DMS79 treated with DMSO at 0.1 percent for 48 hours (cell line): ENCODE measurements at regions not wholly inside any gene's neighbourhood (a gene's known extent, or its start where the extent isn't known, plus 50 kb on each side); places are given as distances from the start of the nearest gene placed in this dataset.

Experiments used
- DNase-seq: peaks from one replicate; lab custom pipeline; 2025; lab: John Stamatoyannopoulos, UW

DNA sequence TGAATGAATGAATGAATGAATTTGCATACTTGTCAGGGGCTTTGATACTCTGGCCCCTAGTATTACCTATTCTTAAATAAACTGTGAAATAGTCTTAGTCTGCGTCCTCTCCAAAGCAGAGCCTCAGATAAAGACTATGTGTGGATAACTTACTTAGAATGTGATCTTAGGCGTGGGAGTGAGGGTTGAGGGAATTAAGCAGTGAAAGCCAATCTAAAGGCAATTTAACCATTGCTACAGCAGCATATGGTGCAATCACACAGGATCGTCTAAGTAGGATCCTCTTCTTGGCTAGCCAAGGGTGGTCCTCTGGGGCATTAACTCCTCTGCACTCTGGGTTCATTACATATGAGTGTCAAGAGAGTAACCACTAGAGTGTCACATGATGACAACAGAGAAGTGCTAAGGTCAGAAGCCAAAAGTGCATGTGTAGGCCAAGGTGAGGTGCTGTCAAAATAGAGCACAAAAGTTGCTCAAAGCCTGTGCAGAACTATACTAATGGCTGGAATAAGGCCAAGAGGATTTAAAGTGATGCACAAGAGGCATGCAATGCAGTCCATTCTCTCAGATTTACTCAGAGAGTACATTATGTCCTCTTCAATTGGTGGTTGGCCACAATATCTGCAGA, 274.4 kb upstream of the SEMA6A start:
- no peak for DNase-seq

DNA sequence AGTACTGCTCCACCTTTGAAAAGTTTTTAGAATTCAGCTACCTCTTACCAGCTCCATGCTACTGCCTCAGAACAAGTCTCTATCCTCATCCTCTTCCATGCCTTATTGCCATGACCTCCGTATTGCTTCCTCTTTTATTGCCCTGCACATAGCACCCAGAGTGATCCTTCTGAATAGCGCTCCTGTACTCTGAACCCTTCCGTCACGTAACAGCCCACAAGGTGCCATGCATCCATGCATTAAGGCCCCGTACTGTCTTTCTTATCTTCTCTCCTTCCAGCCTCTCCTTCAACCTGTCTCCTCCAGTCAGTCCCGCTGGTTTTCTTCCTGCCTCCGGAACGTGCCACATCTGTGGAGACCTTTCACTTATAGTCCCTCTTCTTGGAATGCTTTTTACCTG, 273.3 kb upstream of the SEMA6A start:
- DNase-seq: no peak

DNA sequence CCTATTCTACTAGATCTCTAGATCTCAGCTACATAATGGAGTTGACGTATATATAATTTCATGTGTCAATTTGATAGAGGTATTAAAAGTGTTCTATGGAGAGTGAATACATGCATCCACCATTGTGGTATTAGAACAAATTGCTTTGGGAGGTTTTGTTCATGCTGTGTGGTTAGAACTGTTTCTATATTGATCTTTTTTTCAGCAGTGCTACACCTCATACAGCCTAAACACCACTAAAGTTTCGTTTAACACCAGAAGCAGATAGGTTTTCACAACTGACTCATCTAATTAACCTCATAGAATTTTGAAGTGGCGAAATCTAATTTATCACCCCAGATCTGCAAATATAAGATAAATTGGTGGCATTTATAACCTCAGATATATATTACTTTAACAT, 269.4 kb upstream of the SEMA6A start:
- no peak for DNase-seq

DNA sequence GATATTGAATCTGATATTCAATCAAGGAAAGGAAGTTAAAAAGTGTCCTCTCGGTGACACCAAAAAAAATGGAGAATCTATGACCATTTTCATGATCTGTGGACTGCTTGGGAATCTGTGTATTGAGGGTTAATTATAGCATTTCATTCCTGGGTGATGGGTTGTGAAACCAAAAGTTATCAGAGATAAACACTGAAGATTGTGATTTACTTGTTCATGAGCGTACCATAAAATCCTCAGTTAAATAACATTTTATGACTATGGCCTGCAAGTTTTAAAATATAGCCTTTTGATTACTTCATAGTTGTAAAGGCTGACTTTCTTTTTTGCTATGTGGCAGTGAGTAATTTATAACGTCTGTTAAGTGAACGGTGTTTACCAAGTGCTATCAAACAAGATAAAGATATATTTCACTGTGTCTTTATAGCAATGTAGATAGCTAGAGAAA, 267.9 kb upstream of the SEMA6A start:
- DNase-seq: no peak

DNA sequence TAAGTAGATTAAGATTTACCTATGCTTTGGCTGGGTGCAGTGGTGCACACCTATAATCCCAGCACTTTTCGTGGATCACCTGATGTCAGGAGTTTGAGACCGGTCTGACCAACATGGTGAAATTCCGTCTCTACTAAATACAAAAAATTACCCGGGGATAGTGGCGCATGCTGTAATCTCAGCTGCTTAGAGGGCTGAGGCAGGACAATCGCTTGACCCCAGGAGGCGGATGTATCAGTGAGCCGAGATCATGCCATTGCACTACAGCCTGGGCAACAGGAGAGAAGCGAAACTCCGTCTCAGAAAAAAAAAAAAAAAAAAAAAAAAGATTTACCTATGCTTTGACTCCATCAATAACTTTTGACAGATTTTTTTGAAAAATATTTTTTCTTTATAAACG, 267.1 kb upstream of the SEMA6A start:
- DNase-seq: no peak

DNA sequence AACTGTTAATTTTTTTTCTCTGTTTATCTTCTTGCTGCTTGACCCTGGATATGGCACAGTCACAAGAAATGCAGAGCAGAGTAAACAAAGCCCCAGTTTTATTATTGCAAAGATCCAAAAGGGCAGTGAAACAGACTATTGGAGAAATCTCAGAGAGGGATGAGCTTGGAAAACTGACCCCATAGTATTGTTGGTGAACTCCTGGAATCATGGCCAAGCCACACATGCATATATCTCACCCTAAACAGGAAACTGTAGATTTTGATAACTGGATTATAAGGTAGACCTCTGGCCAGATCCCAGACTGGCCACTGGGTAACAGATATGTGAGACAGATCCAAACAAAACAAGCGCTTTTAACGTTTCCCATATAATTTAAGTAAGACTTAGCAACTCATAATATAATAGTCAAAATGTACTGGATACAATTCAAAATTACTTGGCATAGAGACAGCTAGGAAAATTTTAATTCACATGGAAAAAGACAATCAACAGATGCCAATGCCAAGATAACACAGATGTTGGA, 263.5 kb upstream of the SEMA6A start:
- DNase-seq: no peak

DNA sequence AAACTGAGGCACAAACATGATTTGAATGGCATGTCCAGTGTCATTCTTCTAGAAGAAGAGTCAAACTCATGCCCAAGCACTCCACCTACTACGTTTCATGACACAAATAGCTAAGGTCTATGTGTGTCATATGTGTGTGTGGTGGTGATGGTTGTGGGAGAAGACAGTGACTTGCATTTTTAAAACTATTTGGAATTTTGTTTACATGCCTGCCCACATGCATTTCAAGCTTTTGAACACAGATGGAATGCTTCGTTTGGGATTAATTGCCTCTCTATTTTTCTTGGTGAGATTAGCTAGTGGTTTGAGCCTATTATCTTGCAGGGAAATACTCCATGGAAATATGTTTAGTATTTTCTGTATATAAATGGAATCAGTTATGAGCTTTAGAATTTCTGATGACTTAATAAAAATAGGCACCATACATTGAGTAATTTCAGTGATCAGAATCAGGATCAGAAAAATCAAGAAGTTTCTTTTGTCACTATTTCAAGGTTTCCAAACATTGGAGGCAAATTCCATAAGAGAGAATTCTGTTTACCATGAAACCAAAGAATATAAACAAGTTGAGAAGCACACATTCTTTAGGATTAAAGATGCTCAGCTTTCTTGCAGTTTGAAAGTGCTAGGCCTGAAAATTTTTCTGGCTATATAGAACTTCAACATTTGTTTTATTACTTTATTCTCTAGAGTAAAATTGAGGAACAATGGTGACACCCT, 260.3 kb upstream of the SEMA6A start:
- no peak for DNase-seq

DNA sequence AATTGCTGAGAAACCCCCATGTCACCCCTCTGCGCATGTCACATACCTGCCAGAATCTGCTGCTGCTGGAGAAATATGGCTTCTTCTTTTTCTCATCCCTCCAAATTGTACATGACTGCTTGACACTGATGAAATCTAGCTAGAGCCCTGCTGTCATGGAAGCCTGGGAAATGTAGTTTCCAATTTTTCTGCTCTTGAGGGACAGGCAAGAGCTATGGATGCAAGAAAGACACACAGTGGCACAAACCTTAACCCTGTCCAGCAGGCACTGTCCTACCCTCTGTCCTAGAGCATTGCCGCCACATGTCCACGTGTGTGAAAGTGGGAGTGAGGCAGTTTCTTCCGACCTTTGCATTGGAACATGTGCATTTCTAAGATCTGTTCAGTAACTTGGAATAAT, 255.5 kb upstream of the SEMA6A start:
- no peak for DNase-seq

DNA sequence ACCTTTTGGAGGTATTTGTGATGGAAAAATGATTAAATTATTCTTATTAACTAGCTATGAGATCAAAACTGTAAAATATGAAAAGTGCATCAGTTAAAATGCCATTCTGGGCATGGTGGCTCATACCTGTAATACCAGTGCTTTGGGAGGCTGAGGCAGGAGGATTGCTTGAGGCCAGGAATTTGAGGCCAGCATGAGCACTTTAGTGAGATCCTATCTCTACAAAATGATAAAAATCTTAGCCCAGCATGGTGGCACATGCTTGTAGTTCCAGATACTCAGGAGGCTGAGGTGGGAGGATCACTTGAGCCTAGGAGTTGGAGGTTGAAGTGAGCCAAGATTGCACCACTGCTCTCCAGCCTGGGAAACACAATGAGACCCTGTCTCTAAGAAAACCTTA, 252.5 kb upstream of the SEMA6A start:
- no peak for DNase-seq

DNA sequence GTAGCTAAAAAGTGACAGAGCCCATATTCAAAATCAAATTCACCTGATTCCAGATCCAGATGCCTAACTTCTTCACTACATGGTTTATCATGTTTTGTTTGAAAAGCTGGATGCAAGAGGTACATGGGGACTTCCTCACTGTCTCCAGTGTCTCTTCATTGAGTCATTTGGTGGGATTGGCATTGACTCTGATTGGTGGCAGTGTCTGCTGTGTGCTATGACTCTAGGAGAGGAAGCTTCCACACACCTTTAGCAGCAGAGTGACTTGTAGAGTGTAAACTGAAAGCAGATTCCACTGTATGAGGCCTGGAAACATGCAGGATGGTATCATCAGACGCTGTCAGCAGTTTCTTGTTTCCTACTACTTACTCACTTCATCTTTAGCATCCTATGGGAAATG, 250.9 kb upstream of the SEMA6A start:
- no peak for DNase-seq

DNA sequence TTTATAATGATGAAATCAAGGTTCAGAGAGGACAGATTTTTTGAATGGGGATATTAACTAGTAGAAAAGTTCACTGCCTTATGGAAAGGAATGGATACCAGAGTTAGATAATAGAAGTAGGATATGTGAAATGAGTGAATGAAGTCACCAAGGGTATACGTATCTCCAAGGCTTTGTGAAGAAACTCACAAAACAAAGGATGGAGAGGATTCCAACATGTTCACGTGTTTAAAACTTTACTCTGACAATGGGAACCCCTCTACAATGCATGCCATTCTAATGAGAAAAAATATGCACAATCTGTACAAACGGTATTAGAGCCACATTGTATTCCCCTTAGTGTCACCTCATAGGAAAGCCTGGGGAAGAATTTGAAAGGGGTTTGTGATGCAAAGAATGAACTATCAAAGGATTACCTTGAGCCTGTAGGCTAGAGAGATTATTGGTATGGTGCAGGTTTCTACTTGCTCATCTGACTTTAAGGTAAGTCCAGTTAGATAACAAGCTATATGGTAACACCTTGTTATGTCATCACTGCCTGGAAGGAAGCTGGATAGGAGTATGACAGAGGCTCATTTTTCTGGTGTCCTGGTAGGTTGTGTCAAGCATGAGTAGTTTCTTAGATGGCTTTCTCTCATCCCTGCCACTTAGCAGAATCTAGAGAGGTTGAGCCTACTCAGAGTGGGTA, 250.3 kb upstream of the SEMA6A start:
- DNase-seq: no peak

DNA sequence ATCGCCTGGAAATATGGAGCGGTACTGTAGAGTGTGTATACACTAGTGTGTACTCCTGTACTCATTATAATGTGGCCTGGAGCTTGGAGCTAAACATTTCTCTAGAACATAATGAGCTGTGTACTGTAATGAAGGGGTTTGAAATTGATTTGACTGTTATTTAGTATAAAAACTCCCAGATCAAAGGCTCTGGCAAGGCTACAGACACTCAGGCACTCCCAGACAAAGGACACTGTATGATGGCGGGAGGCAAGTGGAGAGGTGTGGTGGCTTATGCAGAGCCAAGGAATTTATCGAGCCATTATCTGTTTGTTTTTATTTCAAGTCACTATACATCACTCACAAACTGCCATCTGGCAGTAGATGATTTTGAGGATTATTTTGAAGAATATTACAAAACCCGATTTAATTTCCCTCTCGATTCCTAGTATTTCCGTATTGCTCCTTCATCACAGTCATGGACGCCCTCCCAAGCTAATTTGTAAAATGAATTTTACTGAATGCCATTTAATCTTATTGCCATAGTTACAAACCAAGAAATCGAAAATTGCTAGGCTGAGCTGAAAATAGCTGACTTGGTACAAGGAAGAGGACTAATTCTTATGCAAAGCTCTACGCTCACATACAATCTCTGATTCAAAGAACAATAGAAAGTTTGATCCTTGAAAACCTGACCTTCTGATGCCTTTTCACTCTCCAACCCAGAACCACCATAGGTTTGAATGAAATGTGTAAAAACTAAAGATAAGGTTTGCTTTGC, 240.2 kb upstream of the SEMA6A start:
- DNase-seq: no peak

DNA sequence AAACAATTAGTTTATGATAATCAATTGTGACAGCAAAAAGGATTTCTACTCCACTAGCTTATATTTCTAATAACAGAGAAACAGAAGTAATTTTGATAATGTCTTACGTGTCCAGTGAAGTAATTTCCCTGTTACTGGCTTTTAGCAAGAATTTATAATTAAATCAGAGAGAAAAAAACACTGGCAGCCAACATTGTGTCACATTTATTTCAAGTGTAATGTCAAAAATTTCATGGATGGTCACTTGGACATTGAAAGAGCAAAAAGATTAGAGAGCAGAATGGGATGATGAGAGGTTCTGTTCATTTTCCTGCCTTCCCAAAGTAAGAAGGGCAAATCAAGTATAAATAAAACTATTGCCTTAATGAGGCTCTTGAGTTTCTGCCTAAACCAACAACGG, 239.3 kb upstream of the SEMA6A start:
- no peak for DNase-seq

DNA sequence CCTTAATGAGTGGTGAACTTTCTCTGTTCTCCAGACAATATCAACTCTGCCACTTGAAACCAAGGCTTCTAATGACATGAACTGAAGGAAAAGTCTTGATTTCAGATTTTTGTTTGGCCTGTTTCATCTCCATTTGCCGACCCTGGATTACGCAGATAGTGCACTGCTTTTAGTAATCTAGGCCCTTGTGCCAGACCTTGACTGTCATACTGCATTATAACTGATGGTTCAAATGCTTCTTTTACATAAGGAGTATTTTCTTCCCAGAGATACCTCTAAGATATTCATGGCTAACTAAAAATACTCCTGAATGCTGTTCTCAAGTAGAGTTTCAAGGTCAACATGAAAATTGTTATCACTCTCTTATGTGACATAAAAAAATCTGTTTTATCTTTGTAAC, 238.7 kb upstream of the SEMA6A start:
- DNase-seq: no peak

DNA sequence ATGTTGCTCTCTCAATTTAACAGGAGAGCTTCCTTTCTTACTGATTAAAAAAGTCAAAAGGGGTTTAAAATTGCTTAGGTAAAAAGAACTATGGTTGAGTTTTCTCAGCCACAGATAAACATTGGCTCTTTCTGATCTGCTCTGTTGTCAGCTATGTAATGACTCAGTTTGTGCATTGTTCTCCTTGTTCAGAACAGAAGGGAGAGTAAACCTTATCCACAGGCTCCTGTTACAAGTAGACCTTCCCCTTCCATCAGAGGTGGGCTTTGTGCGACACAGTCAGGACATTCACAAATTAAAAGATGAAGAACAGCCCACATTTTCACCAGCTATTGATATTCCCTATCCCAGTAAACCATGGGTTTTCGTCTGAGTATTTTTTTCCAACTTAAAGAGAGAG, 236.3 kb upstream of the SEMA6A start:
- DNase-seq: no peak

DNA sequence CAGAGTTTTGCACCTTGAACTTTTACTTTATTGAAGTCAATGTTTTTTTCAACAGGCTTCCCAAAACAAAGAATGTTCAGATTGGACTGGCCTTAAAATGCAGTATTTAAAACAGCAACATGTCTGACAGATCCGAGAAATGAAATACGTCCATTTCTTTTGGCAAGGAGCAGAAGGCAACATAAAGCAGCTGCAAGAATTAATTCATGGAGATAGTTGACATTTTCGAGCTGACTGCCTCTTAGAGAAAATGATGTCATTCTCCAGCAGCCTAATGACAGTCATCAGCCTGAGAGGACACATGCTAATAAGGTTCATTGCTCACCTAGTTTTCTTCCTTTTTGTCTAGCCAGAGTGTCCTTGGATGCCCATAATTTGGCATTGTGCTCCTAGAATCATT, 232.2 kb upstream of the SEMA6A start:
- no peak for DNase-seq

DNA sequence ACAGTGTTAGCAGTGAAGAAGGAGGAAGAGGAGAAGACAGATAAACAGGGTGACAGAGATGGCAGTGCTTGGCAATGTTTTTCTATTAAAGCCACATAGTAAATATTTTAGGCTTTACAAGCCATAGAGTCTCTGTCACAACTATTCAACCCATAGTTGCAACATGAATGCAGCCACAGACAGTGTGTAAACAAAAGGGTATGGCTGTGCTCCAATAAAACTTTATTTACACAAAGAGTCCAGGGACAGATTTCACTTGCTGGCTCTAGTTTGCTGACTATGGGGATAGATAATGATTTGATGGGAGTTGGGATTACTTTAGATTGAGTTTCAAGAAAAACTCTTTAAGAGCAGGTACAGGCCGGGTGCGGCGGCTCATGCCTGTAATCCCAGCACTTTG, 224.8 kb upstream of the SEMA6A start:
- DNase-seq: no peak

DNA sequence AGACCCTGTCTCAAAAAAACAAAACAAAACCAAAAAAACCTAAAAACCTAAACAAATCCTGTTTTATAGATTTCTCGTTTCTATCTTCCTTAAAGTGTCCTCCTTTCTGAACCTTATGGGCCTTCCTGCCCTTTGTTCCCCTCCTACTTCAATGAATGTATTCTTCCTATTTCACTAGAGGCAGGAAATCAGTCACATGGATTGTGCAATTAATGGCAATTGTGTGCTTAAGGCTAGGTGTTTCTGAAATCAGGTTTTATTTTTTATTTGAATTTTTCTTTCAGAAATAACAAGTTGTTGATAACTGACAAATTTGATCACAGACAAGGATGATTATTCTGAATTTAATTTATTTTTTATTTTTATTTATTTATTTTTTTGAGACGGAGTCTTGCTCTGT, 220.6 kb upstream of the SEMA6A start:
- DNase-seq: no peak

DNA sequence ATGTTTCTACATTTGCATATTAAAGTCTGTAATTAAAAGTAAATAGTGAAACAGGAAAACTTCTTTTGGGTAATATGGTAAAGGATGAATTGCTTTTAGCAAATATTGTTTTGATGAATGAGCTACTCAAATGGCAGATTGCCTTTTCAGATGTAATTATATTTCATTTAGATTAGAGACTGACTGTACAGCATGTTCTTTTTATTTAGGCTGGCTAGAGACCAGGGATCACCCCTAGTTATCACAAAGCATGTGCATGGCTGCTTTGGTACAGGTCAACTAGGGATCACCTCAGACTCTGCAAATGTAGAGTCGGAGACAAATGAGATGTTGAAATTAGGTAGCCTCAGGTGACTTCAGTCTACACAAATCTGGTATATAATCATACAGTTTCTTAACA, 214.9 kb upstream of the SEMA6A start:
- no peak for DNase-seq

DNA sequence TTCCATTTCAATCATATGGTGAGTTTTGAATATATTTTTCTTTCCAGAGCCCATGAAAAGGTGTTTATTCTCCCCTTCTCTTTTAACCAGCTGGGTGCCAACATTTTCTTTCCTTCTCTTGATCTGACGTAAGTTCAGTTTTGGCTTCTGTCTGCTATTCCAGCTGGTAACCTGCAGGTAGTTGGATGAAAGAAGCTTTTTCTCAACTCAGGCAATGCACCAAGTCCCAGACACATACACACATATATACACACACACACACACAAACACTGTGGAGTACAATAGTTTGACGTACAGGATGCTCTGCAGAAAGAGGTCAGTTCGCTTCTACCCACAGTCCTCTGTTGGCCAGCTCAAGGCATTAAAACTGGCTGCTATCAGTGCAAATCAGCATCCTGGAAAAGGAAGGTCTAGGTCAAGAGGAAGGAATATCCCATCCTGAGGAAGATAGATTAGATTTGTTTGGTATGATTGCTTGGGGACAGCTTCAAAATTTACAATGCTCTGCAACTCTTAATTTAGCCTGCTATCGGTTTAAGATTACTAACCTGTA, 214.3 kb upstream of the SEMA6A start:
- no peak for DNase-seq

DNA sequence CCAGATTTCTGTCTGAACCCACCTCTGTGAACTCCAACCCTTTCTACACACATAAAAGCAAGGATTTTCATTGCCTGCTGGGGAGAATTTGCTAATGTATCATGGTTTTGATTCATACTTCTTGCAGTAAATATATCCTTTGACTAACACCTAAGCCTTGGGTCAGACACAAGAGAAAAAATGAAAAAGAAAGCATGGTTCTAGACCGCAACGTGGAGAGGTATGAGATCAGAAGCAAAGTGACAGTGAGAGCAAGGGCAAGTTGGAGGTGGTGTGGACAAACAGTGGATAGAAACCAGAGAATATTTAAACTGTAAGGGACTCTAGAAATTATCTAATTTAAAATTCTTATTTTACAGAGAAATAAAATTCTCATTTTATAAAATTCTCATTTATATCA, 212.9 kb upstream of the SEMA6A start:
- DNase-seq: no peak

DNA sequence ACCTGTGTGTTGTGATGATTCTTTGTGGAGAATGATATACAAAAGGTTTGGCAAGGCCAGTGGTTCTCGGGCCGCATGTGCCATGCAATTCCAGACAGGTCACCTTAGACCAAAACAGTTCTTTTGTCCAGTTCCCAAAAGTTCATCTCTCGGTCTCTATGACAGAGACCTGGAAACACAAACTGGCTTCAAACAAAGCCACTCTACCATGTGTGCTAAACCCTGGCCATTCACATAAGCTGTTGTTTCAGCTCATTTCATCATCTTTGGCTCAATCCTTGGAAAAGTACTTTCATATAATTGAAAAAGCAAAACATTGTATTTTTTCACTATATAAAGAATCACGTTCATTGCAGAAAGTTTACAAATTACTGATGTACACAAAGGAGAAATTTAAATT, 210.5 kb upstream of the SEMA6A start:
- no peak for DNase-seq
